ENCODE measurements at regions not wholly inside any gene's neighbourhood (a gene's known extent, or its start where the extent isn't known, plus 50 kb on each side); places are given as distances from the start of the nearest gene placed in this dataset.

- no peak for TF ChIP-seq ARID4B (CRISPR knock-in tag; IDR thresholded peaks at IDR 0.05; ENCODE audit: borderline replicate concordance)
- TF ChIP-seq EMX1 (CRISPR knock-in tag; IDR thresholded peaks at IDR 0.05): no peak
- TF ChIP-seq ATF2 (CRISPR knock-in tag; IDR thresholded peaks at IDR 0.05; ENCODE audit: borderline replicate concordance, low read depth): no peak
- no peak for TF ChIP-seq ZNF263 (CRISPR knock-in tag; IDR thresholded peaks at IDR 0.05; ENCODE audit: low read depth)
- TF ChIP-seq TEAD1 (CRISPR knock-in tag; IDR thresholded peaks at IDR 0.05): no peak
- no peak for TF ChIP-seq ZNF396 (CRISPR knock-in tag; IDR thresholded peaks at IDR 0.05; ENCODE audit: borderline replicate concordance)
- no peak for TF ChIP-seq AR (CRISPR knock-in tag; IDR thresholded peaks at IDR 0.05)
- no peak for TF ChIP-seq HMGA2 (CRISPR knock-in tag; IDR thresholded peaks at IDR 0.05)
- TF ChIP-seq ZNF512 (CRISPR knock-in tag; IDR thresholded peaks at IDR 0.05; ENCODE audit: borderline replicate concordance): no peak
- TF ChIP-seq NFE2L1 (CRISPR knock-in tag; IDR thresholded peaks at IDR 0.05): no peak
- no peak for TF ChIP-seq HMGXB4 (CRISPR knock-in tag; IDR thresholded peaks at IDR 0.05)
- no peak for TF ChIP-seq GTF2I (CRISPR knock-in tag; conservative IDR thresholded peaks at IDR 0.05)
- TF ChIP-seq NFYB (CRISPR knock-in tag; conservative IDR thresholded peaks at IDR 0.05; ENCODE audit: low read depth): no peak
- TF ChIP-seq JAZF1 (CRISPR knock-in tag; IDR thresholded peaks at IDR 0.05): no peak
- no peak for TF ChIP-seq FOXJ3 (CRISPR knock-in tag; IDR thresholded peaks at IDR 0.05; ENCODE audit: borderline replicate concordance)
- TF ChIP-seq FOXK1 (CRISPR knock-in tag; IDR thresholded peaks at IDR 0.05): no peak
- TF ChIP-seq PRRX2 (CRISPR knock-in tag; IDR thresholded peaks at IDR 0.05): no peak
- no peak for DNase-seq (ENCODE audit: low spot score)
- no peak overlapping the region for H3K4me3 Mint-ChIP-seq
- peaks cover 4% of the 10 kb centered on the region; the same call in 1 of the 2 replicates for H3K9me3 Mint-ChIP-seq
- no peaks in the 10 kb centered on the region for H3K36me3 Mint-ChIP-seq
- peaks cover 45% of the 10 kb centered on the region for H3K4me1 Mint-ChIP-seq
- ChIA-PET POLR2A (no interaction called here), CTCF (no interaction called here)
- H3K27me3 Mint-ChIP-seq (ENCODE audit: low read depth): no peaks in the 10 kb centered on the region; the same call in 1 of the 2 replicates
- ATAC-seq: no peak
- no peak overlapping the region for H3K27ac Mint-ChIP-seq
These were observed 129.8 kb upstream of the ARL4C start for GRCh38 chr2:234626566-234627130.

All from WTC11 (cell line).